ENCODE measurements at regions not wholly inside any gene's neighbourhood (a gene's known extent, or its start where the extent isn't known, plus 50 kb on each side); places are given as distances from the start of the nearest gene placed in this dataset.
"Not testable (repeated sequence)": the region's sequence is repeated elsewhere in the genome, so short reads cannot be mapped to it uniquely, and the experiment has no call there.

DNA sequence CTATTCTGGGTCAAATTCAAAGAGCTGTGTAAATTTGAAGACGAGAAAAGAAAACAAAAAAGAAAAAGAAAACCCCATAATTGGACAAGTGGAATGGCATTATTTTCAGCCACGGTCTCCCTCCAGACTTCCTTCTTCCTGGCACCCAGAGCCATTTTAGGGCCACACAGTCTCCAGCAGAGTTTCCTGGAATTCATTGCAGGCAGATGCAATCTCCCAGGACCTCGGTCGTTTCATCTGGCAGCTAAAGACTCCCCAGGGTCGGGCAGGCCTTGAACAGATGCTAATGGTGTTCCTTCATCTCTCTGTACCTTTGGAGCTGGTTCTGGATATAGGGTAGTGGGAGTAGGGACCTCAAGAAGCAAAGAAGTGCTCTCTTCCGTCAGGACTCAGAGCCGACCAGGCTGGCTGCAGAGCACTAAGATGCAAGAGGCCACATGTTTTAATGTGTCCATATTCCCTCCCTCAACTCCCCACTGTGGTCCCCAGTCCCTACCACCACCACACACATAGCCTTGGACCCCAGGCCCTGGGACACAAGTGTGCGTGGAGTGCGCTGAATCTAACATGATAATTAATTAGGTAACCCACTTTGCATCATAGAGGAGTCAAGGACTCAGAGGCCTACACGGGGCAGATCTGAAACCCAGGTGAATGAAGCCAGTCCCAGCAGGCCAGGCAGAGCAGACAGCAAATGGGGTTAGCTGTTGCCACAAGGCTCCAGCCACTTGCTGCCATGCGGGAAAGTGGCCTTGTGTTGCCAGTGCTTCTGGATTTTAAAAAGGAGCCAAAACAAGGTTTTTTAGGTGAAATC, 109.3 kb upstream of the ATL2 start:
- no peak overlapping the region for H3K4me3 ChIP-seq (ENCODE audit: control insufficient read depth, low read depth, low read length)
- TF ChIP-seq, protein P1, sequence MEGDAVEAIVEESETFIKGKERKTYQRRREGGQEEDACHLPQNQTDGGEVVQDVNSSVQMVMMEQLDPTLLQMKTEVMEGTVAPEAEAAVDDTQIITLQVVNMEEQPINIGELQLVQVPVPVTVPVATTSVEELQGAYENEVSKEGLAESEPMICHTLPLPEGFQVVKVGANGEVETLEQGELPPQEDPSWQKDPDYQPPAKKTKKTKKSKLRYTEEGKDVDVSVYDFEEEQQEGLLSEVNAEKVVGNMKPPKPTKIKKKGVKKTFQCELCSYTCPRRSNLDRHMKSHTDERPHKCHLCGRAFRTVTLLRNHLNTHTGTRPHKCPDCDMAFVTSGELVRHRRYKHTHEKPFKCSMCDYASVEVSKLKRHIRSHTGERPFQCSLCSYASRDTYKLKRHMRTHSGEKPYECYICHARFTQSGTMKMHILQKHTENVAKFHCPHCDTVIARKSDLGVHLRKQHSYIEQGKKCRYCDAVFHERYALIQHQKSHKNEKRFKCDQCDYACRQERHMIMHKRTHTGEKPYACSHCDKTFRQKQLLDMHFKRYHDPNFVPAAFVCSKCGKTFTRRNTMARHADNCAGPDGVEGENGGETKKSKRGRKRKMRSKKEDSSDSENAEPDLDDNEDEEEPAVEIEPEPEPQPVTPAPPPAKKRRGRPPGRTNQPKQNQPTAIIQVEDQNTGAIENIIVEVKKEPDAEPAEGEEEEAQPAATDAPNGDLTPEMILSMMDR (IDR thresholded peaks at IDR 0.05; ENCODE audit: control insufficient read depth, insufficient read depth, low read depth, low read length, missing control alignments) = no peak
- no peak for DNase-seq (ENCODE audit: low read depth)

DNA sequence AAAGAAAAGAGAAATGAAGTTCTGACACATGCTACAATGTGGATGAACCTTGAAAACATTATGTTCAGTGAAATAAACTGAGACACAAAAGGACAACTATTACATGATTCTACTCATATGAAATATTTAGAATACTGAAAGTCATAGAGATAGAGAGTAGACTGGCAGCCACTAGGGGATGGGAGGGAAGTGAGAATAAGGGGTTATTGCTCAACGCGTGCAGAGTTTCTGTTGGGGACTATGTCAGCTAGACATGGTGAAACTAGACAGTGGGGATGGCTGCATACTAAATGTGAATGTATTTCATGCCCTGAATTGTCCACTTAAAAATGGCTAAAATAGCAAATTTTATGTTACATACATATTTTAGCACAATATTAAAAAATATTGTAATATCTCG, 108.7 kb upstream of the ATL2 start:
- DNase-seq (ENCODE audit: low read depth) = no peak
- no peak overlapping the region for H3K4me3 ChIP-seq (ENCODE audit: control insufficient read depth, low read depth, low read length)
- TF ChIP-seq, protein P1 (IDR thresholded peaks at IDR 0.05; ENCODE audit: control insufficient read depth, insufficient read depth, low read depth, low read length, missing control alignments) = no peak

DNA sequence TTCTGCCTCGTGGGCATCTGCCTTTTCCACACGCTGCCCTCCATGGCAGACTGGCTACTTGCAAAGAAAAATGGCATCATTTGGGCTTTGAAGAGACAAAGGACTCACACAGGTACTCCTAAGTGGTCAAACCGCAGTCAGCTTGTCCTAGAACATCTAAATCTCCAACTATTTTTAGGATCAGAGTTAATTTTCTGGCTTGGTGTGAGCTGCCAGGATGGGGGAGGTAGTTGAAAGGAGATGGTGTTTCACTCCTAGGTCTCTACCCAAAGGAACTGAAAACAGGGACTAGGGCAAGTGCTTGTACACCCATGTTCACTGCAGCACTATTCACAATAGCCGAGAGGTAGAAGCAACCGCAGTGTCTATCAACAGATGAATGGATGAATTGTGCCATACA, 107.9 kb upstream of the ATL2 start:
- TF ChIP-seq, protein P1 (IDR thresholded peaks at IDR 0.05; ENCODE audit: control insufficient read depth, insufficient read depth, low read depth, low read length, missing control alignments) = no peak
- H3K4me3 ChIP-seq (ENCODE audit: control insufficient read depth, low read depth, low read length) = no peak overlapping the region
- DNase-seq (ENCODE audit: low read depth) = no peak

DNA sequence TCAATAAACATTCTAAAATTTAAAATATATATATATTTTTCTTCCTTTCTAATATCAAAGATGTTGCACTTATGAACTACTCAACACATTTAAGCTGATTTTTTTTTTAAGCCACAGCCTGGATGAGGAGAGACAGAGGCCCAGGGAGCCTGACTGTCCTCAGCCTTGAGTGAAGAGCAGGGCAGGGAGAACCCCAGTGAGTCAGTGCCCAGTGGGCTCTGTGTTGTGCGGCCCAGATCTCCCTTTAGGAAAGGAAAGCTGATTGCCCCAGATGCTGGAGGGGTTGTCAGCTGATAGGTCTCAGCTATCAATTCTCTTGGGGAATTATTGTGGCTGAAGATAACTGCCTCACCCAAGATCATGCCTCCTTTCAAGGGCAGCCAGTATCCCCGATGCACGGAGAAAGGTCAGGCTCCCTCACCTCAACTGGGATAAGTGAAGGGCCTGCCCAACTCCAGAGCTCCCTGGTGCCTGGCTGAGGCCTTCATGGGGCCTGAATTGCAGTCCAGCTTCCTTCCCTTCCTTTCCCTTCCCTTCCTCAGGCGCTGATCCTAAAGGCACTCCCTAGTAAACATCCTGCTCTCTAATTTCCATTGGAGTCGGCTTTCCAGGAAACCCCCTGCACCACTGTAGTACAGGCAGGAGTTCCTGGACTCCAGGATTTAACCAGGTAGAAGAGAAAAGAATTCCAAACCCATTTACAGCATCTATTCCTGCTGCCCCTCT, 106.9 kb upstream of the ATL2 start:
- DNase-seq (ENCODE audit: low read depth) = no peak
- TF ChIP-seq, protein P1 (IDR thresholded peaks at IDR 0.05; ENCODE audit: control insufficient read depth, insufficient read depth, low read depth, low read length, missing control alignments) = no peak
- no peak overlapping the region for H3K4me3 ChIP-seq (ENCODE audit: control insufficient read depth, low read depth, low read length)

DNA sequence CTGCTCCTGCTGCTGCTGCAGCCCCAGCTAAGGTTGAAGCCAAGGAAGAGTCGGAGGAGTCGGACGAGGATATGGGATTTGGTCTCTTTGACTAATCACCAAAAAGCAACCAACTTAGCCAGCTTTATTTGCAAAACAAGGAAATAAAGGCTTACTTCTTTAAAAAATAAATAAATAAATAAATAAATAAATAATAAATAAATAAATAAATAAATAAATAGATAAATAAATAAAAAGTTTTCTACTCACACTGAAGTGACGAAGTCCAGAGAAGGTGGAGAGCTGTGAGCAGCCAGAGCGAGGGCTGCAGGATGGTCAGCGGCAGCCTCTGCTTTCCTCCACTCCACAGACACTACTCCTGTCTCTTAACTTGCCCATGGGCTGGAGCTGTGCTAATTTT, 105.6 kb upstream of the ATL2 start:
- not testable (repeated sequence) for H3K4me3 ChIP-seq (ENCODE audit: control insufficient read depth, low read depth, low read length); DNase-seq (ENCODE audit: low read depth)

DNA sequence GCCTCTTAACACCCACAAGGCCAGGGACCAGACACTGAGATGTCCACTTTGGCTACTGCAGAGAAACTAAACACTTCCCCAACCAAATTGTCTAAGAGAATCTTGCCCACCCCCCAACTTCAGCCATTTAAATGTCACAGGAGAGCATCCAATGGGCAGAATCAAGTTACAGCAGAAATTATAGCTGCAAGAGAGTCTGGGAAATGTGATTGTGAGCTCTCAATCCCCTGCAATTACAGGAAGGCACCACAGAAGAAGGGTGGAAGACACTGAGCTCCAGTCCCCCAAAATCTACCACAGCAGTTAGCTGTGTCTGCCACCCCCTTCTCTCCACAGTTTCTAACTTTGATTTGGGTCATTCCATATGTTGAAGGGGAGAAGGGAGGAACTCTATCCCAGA, 103.5 kb upstream of the ATL2 start:
- DNase-seq (ENCODE audit: low read depth) = no peak
- TF ChIP-seq, protein P1 (IDR thresholded peaks at IDR 0.05; ENCODE audit: control insufficient read depth, insufficient read depth, low read depth, low read length, missing control alignments) = no peak
- no peak overlapping the region for H3K4me3 ChIP-seq (ENCODE audit: control insufficient read depth, low read depth, low read length)

DNA sequence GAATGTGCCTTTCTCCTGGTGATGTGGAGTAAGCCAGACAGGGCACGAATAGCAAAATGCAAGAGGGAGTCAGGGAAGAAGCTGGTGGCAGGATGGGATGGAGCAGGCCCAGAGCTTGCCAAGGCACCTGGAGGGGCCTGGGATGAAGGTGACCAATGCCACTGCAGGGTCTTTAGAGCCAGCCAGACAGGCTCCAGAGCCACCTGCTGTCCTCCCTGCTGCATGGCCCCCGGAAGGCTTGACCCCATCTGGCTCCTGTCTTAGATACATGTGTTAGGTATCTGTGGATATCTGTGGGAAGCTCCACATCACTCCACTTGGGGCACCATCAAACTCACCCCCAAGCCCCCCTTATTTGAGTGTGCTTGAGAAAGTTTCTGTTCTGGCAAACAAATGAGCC, 99.9 kb upstream of the ATL2 start:
- DNase-seq (ENCODE audit: low read depth) = no peak
- H3K4me3 ChIP-seq (ENCODE audit: control insufficient read depth, low read depth, low read length) = no peak overlapping the region
- TF ChIP-seq, protein P1 (IDR thresholded peaks at IDR 0.05; ENCODE audit: control insufficient read depth, insufficient read depth, low read depth, low read length, missing control alignments) = no peak

All from AG09309 (cell line).